ENCODE measurements at regions not wholly inside any gene's neighbourhood (a gene's known extent, or its start where the extent isn't known, plus 50 kb on each side); places are given as distances from the start of the nearest gene placed in this dataset.
"Not testable (repeated sequence)": the region's sequence is repeated elsewhere in the genome, so short reads cannot be mapped to it uniquely, and the experiment has no call there.

DNA sequence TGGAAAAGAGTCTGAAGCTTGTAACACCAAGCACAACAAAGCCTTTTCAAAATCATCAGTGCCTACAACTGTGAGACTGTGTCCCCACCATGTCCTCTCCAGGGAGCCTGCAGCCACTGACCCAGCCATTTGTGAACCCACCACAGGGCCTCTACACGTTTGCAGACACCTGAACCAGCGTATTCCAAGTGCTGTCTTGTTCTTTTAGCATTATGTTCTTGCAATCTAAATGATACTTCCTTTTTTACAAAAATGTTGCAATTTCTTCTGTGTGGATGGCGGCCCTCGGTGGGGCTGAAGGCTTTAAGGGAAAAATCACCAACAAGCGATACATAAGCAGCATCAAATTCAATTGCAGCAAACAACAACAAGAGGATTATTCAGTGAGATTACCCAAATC lies 403.2 kb upstream of the MGMT start:
- no peak for DNase-seq

DNA sequence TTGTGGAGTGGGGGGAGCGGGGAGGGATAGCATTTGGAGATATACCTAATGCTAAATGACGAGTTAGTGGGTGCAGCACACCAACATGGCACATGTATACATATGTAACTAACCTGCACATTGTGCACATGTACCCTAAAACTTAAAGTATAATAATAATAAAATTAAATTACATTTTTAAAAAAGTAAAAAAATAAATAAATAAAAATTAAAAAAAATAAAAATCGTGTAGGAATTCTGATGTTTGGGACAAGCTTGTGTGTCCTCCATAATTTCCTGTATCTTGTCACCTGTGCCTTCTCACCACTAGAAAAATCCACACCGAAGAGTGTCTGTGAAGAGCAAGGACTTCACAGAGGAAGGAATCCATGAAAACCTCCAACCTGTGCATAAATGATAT lies 400.5 kb upstream of the MGMT start:
- not testable (repeated sequence) for DNase-seq

DNA sequence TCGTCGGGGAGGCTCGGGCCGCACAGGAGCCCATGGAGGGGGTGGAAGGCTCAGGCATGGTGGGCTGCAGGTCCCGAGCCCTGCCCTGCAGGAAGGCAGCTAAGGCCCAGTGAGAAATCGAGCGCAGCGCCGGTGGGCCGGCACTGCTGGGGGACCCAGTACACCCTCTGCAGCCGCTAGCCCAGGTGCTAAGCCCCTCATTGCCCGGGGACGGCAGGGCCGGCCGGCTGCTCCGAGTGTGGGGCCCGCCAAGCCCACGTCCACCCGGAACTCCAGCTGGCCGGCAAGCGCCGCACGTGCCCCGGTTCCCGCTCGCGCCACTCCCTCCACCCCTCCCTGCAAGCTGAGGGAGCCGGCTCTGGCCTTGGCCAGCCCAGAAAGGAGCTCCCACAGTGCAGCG lies 395.6 kb upstream of the MGMT start:
- DNase-seq = not testable (repeated sequence)

DNA sequence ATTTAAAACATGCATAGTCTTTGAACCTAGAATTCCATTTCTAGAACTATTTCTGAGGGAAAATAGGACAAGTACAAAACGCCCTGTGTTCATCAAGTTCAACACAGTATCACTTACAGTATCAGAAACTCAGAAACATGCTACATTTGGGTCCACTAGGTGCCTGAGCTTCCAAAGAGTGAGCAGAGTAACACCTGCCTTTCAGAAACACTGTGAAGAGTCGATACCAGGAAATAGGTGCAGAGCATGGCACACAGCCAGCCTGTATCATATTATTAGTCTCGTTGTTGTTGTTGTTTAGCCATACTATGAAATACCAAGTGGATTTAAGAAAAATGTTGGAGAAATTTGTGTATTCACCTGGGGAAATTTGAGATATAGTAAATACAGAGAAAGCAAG lies 392.1 kb upstream of the MGMT start:
- no peak for DNase-seq

DNA sequence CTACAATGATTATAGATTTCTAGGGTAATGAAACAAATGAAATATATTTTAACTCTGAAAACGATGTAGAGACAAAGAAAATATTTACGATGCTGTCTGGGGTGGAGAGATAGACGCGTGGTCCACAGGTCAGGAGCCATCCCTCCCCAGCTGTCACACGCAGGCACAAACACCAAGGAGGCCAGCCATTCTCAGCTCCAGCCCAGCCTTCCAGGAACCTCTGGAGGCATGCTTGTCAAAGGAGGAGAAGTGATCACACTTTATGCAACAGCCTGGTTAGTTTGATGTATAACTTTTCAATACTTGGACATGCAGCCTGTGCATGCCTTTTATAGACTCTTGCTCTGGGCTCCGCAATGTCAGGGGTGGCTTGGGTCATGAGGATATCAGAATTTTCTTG lies 391.5 kb upstream of the MGMT start:
- no peak for DNase-seq

DNA sequence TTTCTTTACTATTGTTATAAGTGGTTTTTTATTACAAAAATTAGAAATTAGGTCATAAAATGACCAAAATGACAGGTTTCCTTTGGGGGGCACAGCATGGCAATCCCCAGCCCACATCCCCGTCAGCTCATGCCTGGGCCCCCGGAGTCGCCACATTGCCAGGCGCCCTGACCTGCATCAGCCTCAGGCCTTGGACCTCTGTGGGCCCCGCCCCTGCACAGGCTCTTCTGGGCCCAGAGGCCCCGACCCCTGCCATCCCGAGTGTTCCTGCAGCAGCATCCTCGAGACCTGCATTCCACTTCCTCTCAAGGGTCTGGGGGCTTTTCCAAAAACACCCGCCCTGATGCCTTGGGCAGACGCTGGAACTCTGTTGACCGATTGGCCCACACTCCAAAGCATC lies 391.1 kb upstream of the MGMT start:
- no peak for DNase-seq

DNA sequence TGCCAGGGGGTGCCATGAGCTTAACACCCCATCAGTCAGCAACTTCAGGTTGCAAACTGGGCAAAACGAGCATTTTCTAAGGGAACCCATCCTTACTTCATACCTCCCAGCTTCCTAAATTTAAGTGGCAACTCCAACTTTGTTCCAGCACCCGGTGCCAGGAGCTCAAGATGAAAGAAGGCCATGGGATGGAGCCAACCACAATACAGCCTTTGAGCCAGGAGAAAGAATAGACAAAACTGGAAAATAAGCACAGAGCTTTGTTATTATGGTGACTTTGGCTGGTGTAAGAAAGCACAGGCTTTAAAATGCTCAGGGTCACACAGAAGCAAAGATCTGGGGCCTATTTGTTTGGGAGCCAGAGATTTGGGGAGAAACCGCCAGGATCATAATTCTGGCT lies 388.7 kb upstream of the MGMT start:
- no peak for DNase-seq

DNA sequence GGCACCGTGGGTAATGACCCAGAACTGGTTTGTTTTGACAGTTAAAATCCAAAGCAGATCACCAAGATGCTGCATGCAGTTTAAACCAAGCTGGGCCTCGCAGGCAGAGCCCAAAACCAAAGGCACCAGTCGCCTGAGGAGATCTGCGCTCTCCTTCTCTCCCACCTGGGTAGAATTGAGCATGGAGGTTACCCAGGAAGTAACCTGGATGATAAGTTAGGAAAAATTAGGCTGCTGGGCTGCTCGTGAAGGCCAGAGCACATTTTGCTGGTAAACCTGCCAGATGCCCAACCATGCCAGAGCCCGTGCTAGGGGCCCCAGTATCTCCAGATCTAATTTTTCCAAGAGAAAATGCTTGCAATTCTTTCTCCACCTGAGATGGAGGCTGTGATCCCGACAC lies 388.3 kb upstream of the MGMT start:
- no peak for DNase-seq

DNA sequence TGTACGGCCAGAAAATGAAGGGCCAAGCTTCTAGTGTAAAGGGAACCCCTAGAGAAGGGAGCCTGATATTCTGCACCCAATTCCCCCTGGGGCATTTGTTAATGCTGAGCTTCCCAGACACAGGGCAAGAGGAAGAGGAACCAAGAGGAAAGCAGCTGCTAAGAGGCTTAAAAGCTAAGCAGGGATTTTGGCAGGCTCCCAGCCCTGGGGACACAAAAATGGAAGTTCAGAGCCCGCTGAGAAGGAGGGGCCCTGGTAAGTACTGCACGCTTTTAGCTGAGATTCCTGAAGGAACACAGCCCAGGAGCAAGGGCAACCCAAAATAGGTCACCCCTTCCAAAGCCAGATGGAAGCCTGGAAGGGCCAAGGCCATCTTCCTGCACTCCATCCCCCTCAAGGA lies 387.3 kb upstream of the MGMT start:
- no peak for DNase-seq

DNA sequence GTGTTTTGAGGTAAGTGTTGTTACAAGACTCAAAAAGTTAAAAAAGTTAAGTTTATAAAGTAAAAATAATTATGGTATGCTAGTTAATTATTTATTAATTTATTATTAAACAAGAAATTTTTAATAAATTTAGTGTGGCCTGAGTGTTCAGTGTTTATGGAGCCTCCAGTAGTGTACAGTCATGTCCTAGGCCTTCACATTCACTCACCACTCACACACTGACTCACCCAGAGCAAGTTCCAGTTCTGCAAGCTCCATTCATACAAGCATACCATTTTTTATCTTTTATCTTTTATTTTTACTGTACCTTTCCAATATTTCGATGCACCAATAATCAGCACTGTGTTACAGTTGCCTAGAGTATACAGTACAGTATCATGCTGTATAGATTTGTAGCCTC lies 381.2 kb upstream of the MGMT start:
- DNase-seq = no peak

DNA sequence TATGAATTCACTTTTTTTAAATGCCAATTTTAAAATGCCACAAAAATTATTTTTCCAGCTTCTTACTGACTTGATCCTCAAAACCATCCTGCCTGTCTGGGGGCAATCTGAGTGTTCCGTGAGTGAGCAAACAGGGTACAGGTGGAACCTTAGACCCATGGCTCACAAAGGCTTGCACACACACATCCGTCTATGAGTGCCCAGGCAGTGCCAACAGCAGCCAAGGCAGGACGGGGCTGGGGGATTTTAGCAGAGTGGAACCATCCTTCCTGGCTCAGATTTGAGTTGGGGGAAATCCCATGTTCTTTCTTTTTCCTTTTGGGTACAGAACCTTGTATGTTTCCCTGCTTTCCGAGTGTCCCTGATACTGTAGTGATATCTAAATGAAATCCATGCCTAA lies 377.7 kb upstream of the MGMT start:
- no peak for DNase-seq

DNA sequence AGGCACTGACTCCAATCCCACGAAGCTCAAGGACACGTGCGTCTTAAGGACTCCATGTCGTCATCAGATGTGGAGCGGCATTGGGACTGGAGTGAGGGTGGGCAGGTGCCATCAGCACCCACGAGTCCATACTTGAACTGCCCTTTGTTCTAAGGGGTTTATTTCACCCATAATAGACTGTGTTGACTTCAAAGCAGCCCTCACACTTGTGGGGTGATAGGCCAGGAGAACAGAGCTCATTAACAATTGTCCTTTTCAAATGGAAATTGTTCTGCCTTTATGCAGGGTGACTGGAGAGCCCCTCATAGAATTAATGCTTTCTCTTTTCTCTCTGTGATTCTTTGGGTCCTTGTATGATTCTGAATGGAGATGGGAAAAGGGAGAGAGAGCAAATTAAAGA lies 376.9 kb upstream of the MGMT start:
- no peak for DNase-seq

DNA sequence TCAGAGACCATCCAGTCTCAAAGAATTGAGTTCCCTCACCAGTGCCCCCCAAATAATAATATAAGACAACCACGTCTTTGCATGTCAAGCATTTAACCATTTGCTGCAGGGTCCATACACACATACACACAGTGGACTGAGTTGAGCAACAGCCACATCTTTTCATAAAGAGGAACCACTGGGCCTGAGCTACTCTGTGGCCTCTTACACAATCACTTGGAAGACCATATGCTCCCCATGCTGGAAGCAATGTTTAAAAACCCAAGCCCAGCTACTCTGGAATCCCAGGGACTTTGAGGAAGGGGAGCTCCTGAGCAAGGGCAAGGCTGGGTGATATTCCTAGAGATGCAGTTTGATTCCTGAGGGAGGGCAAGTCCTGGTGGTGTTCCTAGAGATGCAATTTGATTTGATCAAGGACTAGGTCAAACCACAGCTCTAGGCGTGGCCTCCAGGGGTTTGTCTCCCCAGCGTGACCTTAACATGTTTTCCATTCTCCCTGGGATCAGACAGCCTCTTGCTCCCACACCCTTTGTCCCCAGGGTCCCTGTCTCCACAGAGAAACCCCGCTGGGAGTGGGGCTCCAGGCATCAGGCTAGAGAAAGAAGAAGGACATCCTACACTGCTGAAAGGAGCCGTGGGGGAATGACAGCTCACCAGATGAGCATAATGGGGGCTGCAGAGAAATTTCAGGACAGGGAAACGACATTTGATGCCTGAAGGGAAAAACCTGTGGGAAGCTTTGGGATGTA lies 376.2 kb upstream of the MGMT start:
- no peak for DNase-seq

DNA sequence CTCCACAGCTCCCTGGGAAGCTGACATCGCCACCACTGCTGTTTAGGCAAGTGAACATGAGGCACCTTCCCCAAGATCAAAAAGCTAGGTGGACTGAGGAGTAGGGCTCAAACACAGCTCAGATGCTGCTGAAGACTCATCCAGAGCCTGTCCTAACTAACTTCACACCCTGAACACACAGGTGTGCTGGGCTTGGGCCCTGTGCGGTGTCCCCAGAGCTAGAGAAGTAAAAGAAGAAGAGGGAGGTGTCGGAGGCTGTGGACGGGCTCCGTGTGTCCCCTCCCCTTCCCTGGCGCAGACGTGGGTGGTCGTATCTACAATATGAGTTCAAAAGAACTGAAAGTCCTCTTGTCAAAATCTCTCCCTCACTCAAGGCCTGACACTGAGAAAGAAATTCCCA lies 373.4 kb upstream of the MGMT start:
- DNase-seq = no peak

DNA sequence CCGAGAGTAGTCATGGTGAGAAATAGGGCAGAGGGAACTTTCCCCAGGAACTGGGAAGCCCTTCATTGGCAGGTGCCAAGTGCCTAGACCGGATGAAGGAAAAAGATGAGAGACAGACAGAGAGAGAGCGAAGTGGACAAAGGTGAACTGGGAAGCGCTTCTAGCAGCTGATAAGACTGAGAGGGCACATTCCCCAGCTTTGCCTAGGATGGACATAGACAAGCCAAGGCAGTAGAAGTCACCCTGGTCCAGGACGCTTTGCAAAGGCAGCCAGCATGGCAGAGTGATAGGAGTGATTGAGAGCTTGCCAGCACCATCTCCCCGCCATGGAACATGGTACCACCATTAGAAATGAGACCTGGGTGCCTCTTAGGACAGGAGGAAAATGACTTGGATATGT lies 372.8 kb upstream of the MGMT start:
- no peak for DNase-seq

DNA sequence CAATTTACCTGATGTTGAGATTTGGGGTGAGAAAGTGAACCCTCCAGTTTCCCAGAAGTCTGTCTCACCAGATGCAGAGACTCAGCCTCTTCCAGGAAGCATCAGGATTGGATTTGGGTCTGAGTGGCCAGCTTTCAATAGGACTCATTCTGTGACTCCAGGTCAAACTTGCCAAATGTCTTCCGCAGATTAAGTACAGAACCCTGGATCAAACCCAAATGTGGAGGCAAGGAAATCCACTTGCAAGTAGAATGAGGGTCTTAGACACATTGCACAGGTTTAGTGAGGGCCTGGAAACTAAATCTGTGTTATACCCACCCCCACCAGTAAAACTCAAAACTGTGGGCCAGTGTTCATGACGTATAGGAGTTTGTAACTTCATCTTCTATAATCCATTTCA lies 372.2 kb upstream of the MGMT start:
- no peak for DNase-seq

DNA sequence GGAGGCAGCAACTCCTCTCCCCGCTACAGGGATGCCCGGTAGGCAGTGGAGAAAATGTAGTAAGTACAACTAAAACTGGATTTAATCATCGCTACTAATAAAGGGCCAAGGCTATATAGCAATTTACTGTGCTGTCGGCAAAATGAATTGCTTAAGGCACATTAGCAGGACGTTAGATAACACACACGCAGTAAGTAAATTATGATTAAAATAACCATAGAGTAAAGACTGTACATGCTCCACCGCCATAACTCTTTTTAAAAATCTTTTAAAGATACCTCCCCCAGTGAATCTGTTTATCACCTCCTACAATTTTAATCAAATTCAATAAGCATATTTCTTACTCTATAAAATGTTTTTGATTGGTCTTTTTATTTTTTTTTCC lies 371.4 kb upstream of the MGMT start:
- no peak for DNase-seq

DNA sequence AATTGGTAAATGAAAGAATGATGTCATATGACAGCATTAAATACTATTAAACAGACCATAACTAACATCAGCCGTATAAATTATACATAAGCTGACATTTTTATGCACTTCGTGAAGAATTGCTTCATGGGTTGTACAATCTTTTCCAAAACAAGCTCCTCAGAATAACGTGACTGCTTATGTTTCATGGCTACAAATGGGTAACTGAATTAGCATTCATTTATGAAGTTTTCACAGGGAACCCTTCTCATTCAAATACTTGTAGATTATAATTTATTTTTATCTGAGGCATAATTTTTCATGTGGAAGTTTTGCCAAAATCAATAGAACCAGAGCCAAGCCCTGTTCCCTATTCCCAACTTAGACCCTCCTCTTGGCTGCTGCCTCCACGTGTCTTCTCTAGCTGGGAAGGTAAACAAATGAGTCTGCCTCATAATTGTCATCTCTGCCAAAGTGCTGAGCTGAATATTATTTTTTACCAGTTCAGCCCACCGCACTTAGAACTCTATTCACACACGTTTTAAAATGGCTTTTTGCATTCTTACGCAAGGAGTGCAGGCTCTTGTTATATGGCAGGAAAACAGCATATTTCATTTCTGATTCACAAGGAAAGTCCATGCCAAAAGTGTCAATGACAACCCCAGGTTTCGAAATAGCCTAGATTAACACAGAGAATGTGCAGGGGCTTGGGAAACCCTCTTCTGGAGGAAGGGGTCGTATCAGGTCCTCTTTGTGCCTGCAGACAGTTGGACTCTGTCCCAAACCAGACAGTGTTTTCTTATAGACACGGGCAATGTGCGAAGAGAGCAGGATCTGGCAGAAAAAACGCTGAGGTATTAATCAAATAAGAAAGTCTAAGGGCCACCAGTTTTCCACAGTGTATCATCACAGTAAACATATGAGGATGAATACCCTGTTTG lies 370.7 kb upstream of the MGMT start:
- no peak for DNase-seq

DNA sequence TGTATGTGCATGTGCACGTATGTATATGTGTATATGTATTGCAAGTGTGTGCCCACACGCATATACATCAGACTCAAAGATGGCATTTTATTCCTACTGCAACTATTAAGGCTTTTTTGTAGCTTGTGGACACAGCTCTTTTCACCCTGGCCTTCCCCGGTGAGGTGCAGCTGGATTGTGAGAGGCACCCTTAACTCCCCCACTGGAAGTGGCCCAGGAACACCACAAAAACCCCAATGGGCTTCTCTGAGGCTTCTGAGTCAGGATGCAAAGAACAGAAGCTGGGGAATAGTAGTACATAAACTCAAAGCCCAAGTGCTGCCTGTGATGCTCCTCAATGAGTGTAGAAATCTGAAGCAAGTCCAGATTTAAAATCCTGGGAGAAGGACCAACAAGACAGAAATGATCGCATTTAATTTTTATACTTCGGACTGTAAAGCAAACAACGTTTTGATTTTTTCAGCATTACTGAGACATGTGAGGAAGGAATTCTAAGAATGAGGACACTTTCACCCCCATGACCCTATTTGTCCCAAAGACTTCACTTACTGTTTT lies 369.2 kb upstream of the MGMT start:
- DNase-seq = no peak

DNA sequence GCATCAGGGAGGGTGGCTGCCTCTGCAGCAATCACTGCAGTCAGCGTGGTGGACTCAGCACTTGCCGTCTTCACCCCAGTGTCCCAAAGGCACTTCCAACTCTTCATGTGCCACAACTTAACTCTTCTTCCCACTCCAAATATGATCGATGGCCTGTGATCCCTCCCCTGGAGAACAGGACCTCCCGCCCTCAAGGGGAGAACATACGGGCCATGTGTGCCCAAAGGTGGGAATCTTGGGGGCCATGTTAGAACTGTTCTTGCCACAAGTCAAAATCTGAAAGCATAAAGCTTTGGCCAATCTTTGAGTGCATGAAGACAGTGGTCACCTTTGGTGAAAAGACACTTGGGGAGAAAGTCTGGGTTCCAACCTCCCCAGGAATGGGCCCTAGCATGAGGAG lies 368.5 kb upstream of the MGMT start:
- no peak for DNase-seq

DNA sequence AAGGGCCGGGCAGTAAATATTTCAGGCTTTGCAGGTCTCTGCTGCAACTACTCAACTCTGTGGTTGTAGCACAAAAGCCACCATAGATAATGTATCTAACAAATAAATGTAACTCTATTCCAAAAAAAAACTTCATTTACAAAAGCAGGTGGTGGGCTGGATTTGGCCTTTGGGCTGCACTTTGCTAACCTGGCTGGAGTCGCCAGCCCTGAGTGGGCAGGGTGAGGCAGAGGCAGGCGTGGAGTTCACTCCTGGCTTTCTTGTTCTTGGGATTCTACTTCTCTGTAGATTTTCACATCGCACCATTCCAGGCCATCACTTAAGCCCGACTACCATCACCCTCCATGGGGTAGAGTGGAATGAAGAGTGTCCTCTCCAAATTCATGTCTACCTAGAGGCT lies 367.6 kb upstream of the MGMT start:
- no peak for DNase-seq

DNA sequence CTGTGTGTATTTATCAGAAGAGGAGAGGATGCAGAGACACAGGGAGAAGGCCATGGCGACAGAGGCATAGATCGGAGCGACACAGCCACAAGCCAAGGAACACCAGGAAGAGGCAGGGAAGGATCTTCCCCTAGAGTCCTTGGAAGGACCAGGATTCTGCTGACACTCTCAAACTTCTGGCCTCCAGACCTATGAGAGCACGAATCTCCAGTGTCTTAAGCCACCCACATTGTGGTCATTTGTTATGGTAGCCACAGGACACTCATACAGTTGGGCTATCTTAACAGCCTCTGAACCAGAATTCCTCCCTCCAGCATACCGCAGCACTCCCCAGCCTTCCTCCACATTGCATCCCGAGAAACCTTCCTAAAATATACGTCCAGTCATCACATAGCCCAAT lies 367.0 kb upstream of the MGMT start:
- DNase-seq = no peak

DNA sequence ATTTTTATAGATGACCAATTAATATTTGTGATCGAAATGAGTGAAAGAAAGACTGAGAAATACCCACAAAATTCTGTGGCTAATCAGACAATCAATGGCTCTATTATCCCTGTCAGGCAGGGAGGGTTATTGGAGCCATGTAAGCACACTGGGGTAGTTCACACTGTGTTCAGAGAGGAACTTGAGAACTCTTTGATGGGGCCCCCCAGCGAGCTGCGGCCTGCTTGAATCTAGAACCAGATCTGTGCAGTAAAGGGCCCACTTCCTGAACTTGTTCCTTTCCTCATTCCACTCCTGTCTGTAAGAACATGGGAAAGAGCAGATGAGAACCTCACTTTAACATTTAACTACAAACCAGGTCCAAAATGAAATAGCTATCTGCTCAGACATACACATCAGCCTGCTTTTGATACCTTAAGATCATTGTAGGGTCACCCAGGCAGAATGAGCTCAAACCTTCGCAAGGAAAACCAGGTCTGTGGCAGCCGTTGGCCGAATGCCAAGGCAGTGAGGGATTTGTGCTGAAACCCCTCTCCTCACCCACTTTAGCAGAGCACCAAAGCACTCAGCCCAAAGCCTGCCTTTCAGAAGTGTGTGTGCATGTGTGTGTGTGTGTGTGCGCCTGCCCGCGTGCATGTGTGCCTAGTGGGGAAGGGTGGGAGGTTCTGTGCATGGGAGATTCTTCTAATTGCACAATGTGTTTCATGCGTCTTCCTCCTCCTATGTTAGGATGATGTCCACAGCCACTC lies 365.6 kb upstream of the MGMT start:
- DNase-seq = no peak

Measured in NCI-H187 treated with DMSO at 0.1 percent for 48 hours (cell line).